Caco-2 (cell line): ENCODE measurements at regions not wholly inside any gene's neighbourhood (a gene's known extent, or its start where the extent isn't known, plus 50 kb on each side); places are given as distances from the start of the nearest gene placed in this dataset.

Experiments used
- BruUV-seq: library from RNA; stranded (reverse); fragments of 400-500 nt; replicated peaks from 2 replicates; lab custom pipeline; 2021; lab: Mats Ljungman, UMichigan
- CTCF ChIA-PET: fragments of 300-600 bp; sonication (Branson Sonifier 250); formaldehyde crosslinking; loops from one replicate; lab custom pipeline; 2022; ENCODE audit warnings: antibody characterized with exemption; lab: Charles Lee
- POLR2A ChIA-PET: fragments of 300-600 bp; sonication (Branson Sonifier 250); formaldehyde crosslinking; loops from one replicate; lab custom pipeline; 2022; ENCODE audit warnings: antibody characterized with exemption; lab: Charles Lee
- DNase-seq, 2 experiments: peaks; one replicate each; pipeline versions ENCODE4 v3.0.0 to v3.0.0-alpha.2; 2020 to 2022
- H3K27me3 ChIP-seq: replicated peaks from 2 replicates; pipeline ENCODE4 v1.6.0; 2011; ENCODE audit warnings: low read length; ENCODE audit not compliant: control insufficient read depth, insufficient read depth
- H3K36me3 ChIP-seq: 2 replicates; pipeline ENCODE4 v1.5.1; 2011; ENCODE audit warnings: low read length; ENCODE audit not compliant: control insufficient read depth, insufficient read depth
- H3K4me1 ChIP-seq: fragments of 250-450 bp; sonication (Bioruptor Pico); 2 replicates; pipeline ENCODE4 v1.5.1; 2020; ENCODE audit warnings: mild to moderate bottlenecking
- H3K4me3 ChIP-seq: 2 replicates; pipeline ENCODE4 v1.5.1; 2011; ENCODE audit warnings: low read depth, mild to moderate bottlenecking, control low read depth, low read length
- H3K9me3 ChIP-seq: fragments of 250-450 bp; sonication (Bioruptor Pico); 2 replicates; pipeline ENCODE4 v1.5.1; 2020; ENCODE audit warnings: mild to moderate bottlenecking, moderate library complexity
- H3K27ac Mint-ChIP-seq: one replicate; pipeline ENCODE4 v1.8.0; 2022; ENCODE audit warnings: mixed read lengths; ENCODE audit not compliant: unreplicated experiment
- H3K27me3 Mint-ChIP-seq: one replicate; pipeline ENCODE4 v1.8.0; 2022; ENCODE audit warnings: mixed read lengths; ENCODE audit not compliant: insufficient read depth, unreplicated experiment
- H3K36me3 Mint-ChIP-seq: one replicate; pipeline ENCODE4 v1.8.0; 2022; ENCODE audit warnings: mild to moderate bottlenecking, mixed read lengths; ENCODE audit not compliant: insufficient read depth, unreplicated experiment
- H3K4me1 Mint-ChIP-seq: one replicate; pipeline ENCODE4 v1.8.0; 2022; ENCODE audit warnings: low read depth, mixed read lengths; ENCODE audit not compliant: unreplicated experiment
- H3K4me3 Mint-ChIP-seq: one replicate; pipeline ENCODE4 v1.8.0; 2022; ENCODE audit warnings: mild to moderate bottlenecking, moderate library complexity, mixed read lengths; ENCODE audit not compliant: unreplicated experiment
- H3K9me3 Mint-ChIP-seq: one replicate; pipeline ENCODE4 v1.8.0; 2022; ENCODE audit warnings: mixed read lengths; ENCODE audit not compliant: unreplicated experiment
- intact Hi-C: fragments of 100-400 bp; cut with micrococcal nuclease; formaldehyde crosslinking; loops from one replicate; pipeline ENCODE4 v1.10.0; 2022; ENCODE audit not compliant: unreplicated experiment
- TF ChIP-seq, protein P1 (sequence below), 2 experiments: fragments of 200-600 bp in 1 of 2; IDR thresholded peaks; 1 replicate in 1 of 2; 2 replicates in 1 of 2; pipeline versions ENCODE4 v1.5.1 to v1.8.0; 2011 to 2022; ENCODE audit warnings: antibody characterized with exemption in 1 of 2, control low read depth in 1 of 2, inconsistent platforms in 1 of 2, low read depth in 1 of 2, low read length in 1 of 2, mild to moderate bottlenecking in 1 of 2, moderate library complexity in 1 of 2; ENCODE audit not compliant: insufficient read depth in 1 of 2, severe bottlenecking in 1 of 2, unreplicated experiment in 1 of 2

DNA sequence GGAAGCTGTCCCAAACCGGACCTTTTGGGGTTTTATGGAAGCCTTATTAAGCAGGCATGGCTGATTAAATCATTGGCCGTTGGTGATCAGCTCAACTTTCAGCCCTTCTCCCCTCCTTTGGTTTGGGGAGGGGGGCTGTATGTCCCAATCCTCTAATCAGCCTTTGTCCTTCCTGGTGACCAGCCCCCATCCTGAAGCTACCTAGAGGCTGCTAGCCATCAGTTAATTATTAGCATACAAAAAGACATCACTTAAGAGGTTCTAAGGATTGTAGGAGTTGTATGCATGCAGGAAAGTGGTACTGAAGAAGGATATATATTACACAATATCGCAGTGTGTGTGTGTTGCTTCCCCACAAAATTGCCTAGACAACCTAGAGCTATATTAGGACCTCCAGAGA lies 553.3 kb upstream of the FZD8 start:
- Mint-ChIP-seq H3K4me1 (no peaks in the 10 kb centered on the region), H3K4me3 (no peak overlapping the region), H3K27ac (no peak overlapping the region), H3K9me3 (peaks cover 26% of the 10 kb centered on the region), H3K36me3 (no peaks in the 10 kb centered on the region), H3K27me3 (peaks cover 3% of the 10 kb centered on the region)
- TF ChIP-seq, protein P1, sequence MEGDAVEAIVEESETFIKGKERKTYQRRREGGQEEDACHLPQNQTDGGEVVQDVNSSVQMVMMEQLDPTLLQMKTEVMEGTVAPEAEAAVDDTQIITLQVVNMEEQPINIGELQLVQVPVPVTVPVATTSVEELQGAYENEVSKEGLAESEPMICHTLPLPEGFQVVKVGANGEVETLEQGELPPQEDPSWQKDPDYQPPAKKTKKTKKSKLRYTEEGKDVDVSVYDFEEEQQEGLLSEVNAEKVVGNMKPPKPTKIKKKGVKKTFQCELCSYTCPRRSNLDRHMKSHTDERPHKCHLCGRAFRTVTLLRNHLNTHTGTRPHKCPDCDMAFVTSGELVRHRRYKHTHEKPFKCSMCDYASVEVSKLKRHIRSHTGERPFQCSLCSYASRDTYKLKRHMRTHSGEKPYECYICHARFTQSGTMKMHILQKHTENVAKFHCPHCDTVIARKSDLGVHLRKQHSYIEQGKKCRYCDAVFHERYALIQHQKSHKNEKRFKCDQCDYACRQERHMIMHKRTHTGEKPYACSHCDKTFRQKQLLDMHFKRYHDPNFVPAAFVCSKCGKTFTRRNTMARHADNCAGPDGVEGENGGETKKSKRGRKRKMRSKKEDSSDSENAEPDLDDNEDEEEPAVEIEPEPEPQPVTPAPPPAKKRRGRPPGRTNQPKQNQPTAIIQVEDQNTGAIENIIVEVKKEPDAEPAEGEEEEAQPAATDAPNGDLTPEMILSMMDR (IDR thresholded peaks at IDR 0.05; ENCODE audit: insufficient read depth in 1 of 2, low read depth in 1 of 2, low read length in 1 of 2, severe bottlenecking in 1 of 2, unreplicated experiment in 1 of 2): no peak
- intact Hi-C loops: no loop called here
- no TSS peak for BruUV-seq
- CTCF ChIA-PET: no interaction called here
- H3K9me3 ChIP-seq: peaks cover 20% of the 10 kb centered on the region; the same call in 1 of the 2 replicates
- no peak overlapping the region for H3K4me3 ChIP-seq
- DNase-seq: no peak
- H3K4me1 ChIP-seq: 0 out of 2 replicates have a peak, but pooled peaks cover 5% of the 10 kb centered on the region
- H3K36me3 ChIP-seq: no peaks in the 10 kb centered on the region
- no peaks in the 10 kb centered on the region for H3K27me3 ChIP-seq
- POLR2A ChIA-PET: no interaction called here

DNA sequence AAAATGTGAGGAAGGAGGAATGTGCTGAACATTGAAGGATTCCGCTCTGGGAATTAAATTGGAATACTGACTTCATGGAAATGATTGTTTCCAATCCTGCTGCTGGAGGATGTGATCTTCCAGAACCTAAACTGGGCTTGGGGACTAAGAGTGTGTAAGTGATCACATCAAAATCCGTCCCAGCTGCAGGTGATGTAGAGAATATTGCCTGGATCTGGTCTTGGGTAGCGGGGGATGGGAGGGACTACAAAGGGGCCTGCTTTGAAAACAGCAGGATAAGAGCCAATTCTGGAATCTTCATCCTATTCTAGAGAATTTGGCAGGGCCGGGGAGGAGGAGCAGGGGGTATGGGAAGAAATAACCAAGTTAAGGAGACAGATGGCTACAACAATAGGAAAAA lies 552.2 kb upstream of the FZD8 start:
- peaks cover 3% of the 10 kb centered on the region for H3K27me3 Mint-ChIP-seq
- no peak overlapping the region for H3K4me3 ChIP-seq
- H3K9me3 Mint-ChIP-seq: peaks cover 34% of the 10 kb centered on the region
- H3K27ac Mint-ChIP-seq: no peak overlapping the region
- no peaks in the 10 kb centered on the region for H3K36me3 ChIP-seq
- H3K4me3 Mint-ChIP-seq: no peak overlapping the region
- no peaks in the 10 kb centered on the region for H3K4me1 Mint-ChIP-seq
- peaks cover 21% of the 10 kb centered on the region; the same call in 1 of the 2 replicates for H3K9me3 ChIP-seq
- DNase-seq: no peak
- TF ChIP-seq, protein P1 (IDR thresholded peaks at IDR 0.05; ENCODE audit: insufficient read depth in 1 of 2, low read depth in 1 of 2, low read length in 1 of 2, severe bottlenecking in 1 of 2, unreplicated experiment in 1 of 2): no peak
- H3K4me1 ChIP-seq: 0 out of 2 replicates have a peak, but pooled peaks cover 5% of the 10 kb centered on the region
- BruUV-seq: no TSS peak
- ChIA-PET POLR2A (no interaction called here), CTCF (no interaction called here)
- intact Hi-C loops: no loop called here
- H3K27me3 ChIP-seq: no peaks in the 10 kb centered on the region
- H3K36me3 Mint-ChIP-seq: no peaks in the 10 kb centered on the region

DNA sequence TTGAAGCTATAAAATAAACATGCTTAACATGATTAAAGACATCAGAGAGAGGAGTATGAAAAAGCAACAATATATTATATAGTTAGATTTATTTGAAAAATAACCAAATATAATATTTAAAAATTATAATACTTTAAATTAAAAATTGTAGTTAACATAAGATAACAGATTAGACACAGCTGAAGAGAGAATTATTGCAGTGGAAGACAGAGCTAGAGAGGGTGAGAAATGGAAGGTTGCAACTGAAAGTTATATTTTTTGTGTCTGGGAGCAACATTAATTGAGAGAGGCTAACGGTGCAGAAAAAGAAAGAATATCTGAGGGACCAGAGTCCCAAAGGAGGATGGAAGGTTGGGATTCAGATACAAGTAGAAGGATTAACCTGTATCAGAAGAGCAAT lies 548.9 kb upstream of the FZD8 start:
- Mint-ChIP-seq H3K4me1 (no peaks in the 10 kb centered on the region), H3K27ac (no peak overlapping the region), H3K9me3 (peaks cover 35% of the 10 kb centered on the region), H3K36me3 (no peaks in the 10 kb centered on the region), H3K27me3 (peaks cover 3% of the 10 kb centered on the region), H3K4me3 (no peak overlapping the region)
- Histone ChIP-seq H3K9me3 (peaks cover 21% of the 10 kb centered on the region; the same call in 1 of the 2 replicates), H3K4me3 (no peak overlapping the region), H3K4me1 (no peaks in the 10 kb centered on the region), H3K27me3 (no peaks in the 10 kb centered on the region), H3K36me3 (no peaks in the 10 kb centered on the region)
- BruUV-seq: no TSS peak
- TF ChIP-seq, protein P1 (IDR thresholded peaks at IDR 0.05; ENCODE audit: insufficient read depth in 1 of 2, low read depth in 1 of 2, low read length in 1 of 2, severe bottlenecking in 1 of 2, unreplicated experiment in 1 of 2): no peak
- POLR2A ChIA-PET: no interaction called here
- intact Hi-C loops: no loop called here
- DNase-seq: no peak
- CTCF ChIA-PET: no interaction called here
